NT2/D1 (cell line): ENCODE measurements at regions not wholly inside any gene's neighbourhood (a gene's known extent, or its start where the extent isn't known, plus 50 kb on each side); places are given as distances from the start of the nearest gene placed in this dataset.

Source experiments
- SUZ12 ChIP-seq: IDR thresholded peaks from 2 replicates; pipeline ENCODE4 v1.6.1; 2011; ENCODE audit not compliant: insufficient read length, insufficient read depth; ENCODE audit errors: extremely low read depth
- ZNF274 ChIP-seq: IDR thresholded peaks from 2 replicates; pipeline ENCODE4 v1.6.1; 2011; ENCODE audit warnings: mild to moderate bottlenecking, low read depth, low read length

DNA sequence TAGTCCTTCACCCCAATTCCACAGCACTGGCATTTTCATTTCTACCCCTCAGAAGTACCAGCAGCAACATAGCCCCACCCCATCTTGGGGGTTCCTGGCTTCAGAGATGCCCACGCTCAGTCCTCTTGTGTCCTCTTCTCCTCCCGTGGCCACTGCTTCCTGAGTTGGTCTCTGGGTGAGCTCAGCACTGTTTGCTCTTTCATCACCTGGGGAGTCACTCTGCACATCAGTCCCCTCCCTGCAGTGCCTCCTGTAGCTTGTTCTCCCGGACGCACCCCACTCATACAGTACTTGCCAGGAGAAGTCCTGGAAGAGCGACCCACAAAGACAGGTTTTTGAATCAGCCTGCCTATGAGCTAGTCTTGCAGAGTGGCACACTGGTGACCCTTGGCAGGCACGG is 63.8 kb downstream of the GSC start:
- TF ChIP-seq ZNF274 (no peak), SUZ12 (no peak)
